ENCODE measurements at regions not wholly inside any gene's neighbourhood (a gene's known extent, or its start where the extent isn't known, plus 50 kb on each side); places are given as distances from the start of the nearest gene placed in this dataset.
"Not testable (repeated sequence)": the region's sequence is repeated elsewhere in the genome, so short reads cannot be mapped to it uniquely, and the experiment has no call there.

DNA sequence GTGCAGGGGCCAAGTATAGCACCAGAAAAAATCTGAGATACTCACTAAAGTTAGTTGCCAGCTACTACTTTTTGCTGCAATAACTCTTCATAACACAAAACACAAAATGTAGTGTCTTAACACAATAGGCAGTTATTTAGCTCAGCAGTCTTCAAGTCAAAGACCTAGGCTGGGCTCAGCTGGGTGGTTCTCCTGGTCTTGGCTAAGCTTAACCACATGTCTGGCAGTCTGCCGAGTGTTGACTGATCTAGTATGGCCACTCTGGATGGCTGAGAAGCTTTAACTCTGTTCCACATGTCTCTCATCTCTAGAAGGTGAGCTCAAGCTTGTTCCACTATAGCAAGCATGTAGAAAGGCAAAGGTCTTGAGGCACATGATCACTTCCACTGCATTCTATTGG is 451.6 kb downstream of the SOX11 start:
- no peak for DNase-seq

DNA sequence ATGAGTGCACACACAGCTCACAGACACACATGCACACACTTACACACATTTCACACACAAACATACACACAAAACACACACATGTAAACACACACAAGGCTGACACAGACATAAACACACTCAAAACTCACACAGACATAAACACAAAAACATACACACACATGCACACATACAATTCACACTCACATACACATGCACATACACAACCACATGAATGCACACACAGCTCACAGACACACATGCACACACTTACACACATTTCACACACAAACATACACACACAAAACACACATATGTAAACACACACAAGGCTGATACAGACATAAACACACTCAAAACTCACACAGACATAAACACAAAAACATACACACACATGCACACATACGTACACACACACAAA is 455.0 kb downstream of the SOX11 start:
- DNase-seq, result not testable (repeated sequence)

DNA sequence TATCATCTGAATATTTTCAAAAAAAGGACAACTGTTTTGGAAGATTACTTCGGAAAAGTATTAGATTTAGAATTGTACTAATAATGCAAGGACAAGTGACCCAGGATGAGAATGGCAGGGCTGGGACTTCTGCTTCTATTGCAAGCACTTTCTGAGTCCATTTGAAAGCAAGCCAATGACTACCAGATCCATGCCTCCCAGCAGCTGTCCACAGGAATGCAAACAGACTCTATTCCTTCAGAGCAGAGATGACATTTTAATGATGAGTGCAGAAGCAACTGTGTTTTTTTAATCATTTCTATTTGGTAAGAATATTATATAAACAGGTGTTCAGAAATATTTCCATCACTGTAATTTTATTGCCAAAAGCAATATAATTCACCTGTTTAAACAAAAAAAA is 456.7 kb downstream of the SOX11 start:
- no peak for DNase-seq

DNA sequence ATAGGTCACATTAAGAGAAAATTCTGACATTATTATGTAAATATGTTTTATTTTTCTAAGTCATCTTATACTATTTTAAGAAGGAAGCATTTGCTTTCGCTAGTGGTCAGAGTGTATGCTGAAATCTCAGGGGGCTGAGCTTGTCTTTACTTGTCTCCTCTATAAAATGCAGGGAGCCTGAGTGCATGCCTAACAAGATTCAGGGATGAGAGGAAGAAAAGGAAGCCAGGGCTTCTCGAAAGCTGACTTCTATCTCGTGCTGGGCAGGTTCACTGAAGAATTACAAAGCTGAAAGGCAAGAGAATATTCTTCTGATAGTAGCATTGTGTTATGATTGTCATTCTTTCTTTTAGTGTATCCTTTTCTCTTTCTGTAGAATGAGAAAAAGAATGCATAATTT is 467.4 kb downstream of the SOX11 start:
- no peak for DNase-seq

DNA sequence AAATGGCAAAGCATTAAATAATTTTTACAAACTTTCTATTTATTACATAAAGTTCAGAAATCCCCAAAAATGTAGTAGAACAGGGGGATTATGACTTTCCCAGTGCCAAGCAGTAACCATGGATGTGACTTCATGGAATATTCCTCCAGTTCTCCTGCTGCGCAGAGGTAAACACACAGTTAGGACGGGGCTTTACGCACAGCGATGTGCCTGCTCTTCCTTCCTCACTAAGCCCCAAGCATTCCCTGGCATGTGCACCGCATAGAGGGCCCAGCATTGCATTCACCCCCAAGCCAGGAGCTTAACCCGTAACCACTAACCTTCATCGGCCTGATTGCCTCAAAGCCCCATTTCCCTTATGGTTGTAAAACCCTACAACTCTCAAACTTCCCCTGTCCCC is 471.7 kb downstream of the SOX11 start:
- DNase-seq, result no peak

DNA sequence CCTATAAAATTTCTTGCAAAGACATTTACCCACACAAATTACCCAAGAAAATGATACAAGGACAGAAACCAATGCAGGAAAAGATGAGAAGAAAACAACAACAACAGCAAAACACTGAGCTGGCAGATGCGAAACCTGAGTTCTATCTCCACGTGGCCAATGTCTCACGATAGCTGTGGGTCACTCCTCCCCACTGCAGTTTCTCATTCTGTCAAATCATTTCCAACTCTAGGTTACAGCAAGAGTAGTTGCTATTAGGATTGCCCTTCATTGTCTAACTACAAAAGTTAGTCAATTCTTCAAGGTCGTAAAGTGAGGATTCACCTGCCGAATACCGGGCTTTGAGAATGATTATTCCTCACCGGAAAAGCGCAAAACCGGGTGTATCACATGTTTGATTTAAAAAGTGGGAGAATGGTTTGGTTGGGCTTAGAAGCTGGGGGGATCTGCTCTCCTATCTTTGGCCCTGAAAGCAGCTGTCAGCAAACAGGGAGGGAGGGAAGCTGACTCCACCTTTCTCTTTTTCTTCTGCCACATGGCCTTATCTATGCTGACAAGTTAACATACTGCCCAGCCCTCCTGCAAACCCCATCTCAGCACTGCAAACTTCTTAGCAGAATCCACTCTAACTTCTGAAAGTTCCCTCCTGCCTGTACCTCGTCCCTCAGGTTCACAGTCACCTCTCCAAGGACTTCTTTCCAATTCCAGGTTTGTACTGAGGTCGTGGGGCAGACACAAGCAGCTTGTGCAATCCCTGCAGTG is 473.0 kb downstream of the SOX11 start:
- peak in 1 of 2 experiments; percentile 26 for DNase-seq

DNA sequence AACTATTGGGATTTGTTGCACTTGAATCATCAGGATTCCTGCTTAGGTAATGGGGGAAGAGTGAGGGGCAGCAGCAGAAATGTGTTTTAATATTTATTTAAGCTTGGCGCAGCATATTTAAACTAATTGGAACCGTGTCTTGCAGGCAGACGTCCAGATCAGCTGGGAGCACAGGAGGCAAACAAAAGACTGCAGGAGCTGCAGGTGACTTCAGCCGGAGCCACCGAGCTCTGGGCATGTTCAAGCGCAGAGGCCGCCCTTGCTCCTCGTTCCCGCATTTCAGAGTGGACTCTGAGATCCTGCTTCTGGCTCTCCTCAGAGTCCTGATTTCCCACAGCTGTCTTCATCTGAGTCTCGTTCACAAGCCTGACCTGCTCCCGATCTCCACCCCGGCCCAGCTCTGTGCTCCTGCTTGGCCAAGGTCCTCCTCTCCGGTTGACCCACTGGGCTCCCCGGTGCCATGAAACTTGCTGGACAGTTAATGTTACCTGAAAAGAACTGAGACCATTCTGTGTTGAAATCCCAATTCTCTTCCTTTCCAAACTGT is 475.5 kb downstream of the SOX11 start:
- no peak for DNase-seq

DNA sequence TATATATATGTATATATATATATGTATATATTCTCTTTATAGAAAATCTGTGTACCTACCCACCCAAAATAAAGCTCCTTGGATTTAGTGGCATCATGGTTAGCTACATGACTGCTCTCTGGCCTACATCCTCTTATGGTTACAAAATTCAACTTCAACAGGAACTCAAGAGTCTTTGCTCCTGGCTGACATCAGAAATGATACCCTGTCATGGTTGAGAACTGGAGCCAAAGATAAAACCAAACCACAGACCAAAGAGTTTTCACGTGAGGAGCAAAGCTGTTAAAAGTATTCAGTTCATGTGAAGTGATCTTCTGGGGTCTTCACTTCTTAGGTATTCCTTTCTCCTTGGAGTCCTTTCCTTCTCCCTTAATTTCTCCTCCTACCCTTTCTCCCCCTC is 476.3 kb downstream of the SOX11 start:
- DNase-seq, result no peak

DNA sequence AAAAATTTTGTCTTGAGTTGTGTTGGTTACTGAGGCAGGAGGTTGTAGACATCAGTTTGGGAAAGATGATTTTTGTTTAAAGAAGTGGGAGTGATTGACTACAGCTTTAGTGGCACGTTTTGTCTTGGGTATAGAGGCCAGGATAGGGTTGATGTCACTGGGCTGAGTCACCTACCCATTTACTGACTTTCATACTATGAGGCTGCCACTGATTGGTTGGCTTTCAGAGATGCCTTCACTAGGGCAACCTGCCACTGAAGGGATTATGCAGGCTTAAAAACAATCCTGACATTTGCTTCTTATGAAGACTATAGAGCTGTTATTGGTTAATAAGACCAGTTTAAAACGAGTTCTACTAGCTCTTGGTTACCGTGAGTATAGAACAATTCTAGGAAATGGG is 479.1 kb downstream of the SOX11 start:
- no peak for DNase-seq

DNA sequence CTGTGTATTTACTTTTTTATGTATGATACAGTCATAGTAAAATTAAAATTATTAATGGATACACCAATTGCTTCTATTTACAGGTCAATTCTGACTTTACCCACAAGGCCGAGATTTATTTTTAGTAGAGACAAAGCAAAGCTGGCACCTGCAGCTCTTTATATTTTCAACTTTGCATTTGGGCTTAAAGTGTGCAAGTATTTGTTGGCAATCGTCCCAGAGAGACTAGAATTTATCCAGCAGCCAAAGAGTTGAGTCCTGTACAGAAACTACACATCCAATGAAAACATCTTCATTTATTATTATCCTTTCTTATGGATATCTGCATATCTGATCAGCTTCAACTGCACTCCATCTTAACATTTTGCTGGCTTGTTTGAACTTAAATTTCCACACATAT is 485.6 kb downstream of the SOX11 start:
- no peak for DNase-seq

DNA sequence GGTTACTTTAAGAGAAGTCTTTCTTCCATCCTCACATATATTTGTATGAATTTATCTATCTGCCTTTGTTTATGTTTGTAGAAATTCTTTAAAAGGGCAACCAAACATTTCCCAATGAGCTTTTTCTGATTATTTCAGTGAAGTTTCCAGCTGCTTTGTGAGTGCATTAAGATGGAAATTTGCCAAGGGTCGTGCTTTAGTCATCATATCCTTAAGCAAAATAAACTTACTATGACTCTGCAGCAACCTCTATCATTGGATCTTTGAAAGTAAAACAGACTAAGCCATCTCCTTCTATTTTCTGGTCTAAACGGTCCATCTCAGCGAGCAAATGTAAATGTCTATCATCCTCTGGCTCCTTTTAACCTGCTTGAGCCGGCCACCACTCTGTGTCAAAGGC is 489.3 kb downstream of the SOX11 start:
- DNase-seq, result no peak

DNA sequence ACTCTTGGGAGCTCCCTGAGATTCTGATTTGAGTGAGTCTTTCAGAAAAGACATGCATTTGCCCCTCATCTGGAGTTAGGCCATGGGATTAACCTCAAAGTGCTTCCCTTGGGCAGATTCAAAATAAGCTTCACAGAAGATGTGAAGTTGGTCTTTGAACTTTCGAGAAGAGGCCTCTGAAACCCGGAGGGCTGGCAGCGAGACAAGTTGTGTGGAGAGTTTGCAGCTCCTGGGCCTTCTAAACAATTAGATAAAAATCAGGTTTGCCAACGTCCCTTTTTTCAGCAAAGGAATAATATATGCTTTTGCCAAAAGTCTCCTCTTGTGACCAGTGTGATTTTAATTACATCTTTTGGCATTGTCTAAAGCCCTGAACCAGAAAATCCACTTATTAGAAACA is 489.7 kb downstream of the SOX11 start:
- DNase-seq, result no peak

DNA sequence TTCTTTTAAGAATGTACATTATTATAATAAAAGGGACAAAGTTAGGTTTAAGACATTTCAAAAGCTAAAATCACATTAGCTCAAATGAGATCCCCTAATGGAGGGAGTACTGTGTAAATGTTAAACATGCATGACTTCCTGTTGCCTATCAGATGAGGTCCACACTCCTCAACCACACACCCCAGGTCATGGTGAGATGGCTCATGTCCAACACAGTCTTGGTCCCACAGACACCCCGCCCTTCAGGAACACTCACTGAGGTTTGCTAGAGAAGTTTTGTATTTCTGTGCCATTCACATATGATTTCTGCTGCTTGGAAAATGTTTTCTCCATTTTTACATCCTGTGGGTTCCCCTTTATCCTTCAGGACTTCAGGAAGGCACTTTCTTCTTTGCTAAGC is 491.0 kb downstream of the SOX11 start:
- no peak for DNase-seq

DNA sequence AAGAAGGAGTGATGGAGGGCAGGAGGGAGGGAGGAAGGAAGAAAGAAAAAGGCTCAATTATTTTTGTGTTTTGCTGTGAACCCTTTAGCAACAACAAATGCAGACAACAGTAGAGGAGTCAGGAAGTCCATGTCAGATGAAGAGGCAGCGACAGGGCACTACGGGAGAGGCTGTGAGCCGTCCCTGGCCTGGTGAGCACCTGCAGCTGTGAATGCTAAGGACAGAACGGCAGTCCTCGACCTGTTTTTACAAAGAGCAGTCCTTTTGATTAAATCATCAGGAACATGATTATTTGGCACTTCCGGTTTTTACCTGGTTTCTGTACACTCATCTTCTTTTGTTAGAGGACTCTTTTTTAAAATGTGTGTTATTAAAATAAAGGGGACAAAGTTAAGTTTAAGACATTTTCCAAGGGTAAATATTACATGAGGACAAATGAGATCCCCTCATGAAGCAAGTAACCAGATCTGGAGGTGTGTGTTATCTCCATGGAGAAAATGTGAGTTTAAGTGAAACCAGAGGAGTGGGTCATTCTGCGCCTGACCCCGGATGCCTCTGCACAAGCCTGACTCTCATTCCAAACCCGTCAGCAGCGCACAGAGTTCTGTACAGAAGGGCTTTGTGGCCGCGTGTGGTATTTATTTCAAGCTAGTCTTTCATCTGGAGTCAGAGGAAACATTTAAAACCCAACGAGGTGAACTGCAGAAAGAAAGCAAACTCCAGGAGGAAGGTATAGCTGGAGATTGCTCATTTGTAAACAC is 492.5 kb downstream of the SOX11 start:
- DNase-seq, result no peak

DNA sequence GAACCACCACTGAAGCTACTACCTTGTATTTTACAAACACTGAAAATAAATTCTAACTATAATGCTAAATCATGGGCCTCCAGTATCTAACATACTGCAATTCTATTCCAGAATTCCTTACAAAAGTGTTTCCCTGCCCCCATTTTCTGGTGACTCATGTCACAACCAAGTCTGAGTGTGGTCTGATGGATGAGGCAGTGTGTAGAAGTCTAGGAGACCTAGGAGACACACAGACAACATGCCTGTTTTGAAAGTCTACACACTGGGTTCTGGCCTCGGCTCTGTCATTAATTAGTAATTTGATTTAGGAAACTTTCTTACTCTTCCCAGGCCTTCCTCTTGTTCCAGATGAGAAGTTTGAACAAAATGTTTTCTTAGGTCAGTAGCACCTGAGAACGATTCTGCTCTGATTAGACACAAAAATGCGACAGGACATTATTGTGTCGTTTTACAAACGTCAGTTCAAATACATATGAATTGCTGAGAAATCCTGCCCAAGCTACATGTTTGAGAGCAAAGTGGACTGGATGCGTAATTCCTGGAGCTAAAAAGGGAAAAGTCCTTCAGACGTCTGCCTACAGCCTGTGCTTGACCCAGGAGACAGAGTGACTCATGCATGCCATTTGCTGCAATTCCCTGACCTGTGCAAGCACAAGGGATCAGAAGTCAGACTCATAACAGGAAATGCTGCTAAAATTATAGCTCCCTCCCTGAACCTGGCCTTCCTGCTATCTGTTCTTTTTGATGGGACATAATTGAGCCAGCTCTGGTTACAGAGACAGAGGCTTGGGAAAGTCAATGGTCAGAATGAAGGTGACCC is 494.4 kb downstream of the SOX11 start:
- no peak for DNase-seq

DNA sequence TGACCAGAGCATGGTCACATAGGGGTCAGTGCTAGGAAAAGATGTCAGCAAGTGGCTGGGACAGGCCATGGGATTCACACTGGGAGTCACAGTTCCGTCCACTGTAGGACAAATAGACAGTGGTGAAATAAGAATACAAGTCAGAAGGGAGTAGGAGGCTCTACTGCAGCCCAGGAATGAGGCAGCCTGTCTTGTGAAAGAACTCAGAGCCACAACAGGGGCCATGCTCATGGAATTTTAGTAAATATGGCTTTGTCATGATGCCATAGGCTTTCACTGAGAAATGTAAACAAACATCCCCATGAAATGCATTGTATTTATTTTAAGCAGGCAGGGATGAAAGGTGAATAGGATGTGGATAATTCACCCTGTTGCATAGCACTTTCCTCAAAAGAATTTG is 504.3 kb downstream of the SOX11 start:
- DNase-seq, result no peak

DNA sequence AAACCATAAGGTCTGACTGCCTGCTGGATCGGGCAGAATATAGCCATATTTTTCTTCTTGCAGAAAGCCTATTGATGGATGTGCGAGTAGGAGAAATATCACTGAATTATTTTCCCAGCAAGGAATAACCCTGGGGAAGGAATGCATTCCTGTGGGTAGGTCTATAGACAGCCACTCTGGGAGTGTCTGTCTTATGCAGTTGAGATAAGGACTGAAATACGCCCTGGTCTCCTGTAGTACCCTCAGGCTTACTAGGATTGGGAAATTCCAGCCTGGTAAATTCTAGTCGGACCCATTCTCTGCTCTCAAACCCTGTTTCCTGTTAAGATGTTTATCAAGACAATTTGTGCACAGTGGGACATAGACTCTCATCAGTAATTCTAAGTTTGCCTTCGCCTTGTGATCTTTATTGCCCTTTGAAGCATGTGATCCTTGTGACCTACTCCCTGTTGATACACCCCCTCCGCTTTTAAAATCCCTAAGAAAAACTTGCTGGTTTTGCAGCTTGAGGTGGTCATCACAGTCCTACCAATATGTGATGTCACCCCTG is 506.3 kb downstream of the SOX11 start:
- DNase-seq, result not testable (repeated sequence)

DNA sequence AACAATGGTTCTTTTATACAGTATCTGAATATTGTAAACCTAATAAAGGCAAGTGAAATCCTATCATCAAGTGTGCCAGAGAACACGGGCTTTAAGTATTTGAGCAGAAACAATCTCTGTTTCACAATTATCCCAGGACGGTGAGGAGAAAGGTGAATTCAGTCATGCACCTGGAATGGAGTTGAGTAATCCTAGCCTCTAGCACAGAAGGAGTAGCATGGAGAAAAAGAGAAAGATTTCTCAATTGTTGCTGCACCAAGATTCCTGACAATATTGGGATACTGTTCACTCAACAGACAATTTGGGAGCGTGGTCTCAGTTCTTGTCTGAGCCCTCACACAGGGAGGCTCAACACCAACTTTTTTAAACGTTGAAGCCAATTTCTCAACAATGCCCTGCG is 510.6 kb downstream of the SOX11 start:
- no peak for DNase-seq

DNA sequence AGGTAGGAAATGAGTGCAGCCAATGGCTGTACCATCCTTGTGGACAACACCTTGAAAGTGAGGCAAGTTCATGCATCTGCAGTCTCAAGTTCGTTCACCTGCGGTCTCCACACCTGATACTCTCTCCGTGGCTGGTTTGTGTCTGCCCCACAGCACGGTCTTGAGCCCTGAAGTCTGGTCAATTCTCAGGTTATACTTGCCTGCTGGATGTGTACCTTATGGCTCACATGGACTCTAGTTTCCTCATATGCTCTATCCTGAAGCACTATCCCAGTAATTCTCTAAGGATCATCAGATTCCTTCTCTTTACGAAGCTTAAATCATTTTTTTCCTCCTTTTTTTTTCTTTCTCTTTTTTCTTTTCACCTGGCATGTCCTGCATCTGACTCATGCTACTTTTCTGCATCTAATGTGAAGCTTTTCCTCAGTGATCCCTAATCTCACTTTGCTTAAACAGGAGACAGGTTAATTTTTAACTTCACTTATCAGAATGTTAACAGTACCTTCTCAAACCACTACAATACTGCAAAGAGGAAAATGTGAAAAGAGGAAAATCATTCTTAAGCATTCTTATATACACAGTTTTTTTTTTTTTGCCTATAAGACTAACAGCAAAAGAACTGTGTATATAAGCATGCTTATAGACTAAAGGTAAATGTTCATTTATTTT is 511.2 kb downstream of the SOX11 start:
- DNase-seq, result no peak

DNA sequence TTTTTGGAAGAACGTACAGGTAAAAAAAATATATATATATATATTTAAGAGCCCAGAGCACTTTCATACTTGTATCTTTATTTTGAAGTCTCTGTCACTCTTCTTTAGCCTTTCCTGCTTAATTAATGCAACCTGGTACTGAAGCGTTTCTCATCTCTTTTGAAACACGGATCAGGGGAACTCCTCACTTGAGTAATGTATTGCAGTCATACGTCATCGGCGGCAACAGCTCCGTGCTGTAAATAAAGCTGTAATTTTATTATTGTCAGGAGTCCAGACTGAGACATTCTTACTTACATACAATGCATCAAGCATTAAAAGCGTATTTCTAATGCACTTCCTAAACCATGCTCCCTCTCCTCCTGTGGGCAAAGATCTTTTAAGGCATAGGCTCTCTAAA is 514.7 kb downstream of the SOX11 start:
- DNase-seq, result no peak

DNA sequence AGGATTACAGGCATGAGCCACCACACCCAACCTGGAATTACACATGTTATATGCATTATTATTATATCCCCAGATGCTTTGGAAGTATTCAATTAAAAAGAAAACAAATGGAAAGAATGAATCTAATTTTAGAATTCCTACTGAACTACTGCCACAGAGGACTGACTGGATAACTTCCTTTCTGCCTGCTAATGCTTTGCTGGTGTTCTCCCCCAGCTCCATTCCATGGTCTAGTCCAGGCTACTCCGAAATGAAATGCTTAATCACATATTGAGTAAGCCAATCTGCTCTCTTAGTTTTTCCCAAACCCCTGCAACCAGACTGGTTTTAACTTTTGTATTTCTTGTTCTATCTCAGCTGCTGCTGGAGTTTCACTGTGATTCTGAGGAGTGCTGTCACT is 519.1 kb downstream of the SOX11 start:
- no peak for DNase-seq

DNA sequence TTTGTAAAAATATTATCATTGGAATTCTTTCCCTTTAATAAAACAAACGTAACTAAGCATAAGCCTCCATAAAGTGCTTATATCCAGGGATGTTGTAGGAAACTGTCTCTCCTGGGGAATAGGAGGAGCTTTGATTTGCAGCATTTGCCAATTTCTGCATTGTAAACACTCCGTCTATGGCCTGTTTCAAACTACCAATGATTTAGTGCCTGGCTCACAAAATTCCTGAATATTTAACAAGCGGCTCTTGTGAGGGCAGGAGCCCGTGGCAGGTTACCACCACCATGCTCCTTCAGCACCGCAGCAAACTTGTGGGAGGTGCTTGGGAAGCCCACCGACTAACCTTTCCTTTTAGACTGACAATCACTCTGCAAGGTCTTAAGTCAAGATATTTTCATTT is 520.3 kb downstream of the SOX11 start:
- no peak for DNase-seq

Data from NCI-H526 (cell line).